Mucosa of rectum (tissue), 2 donors: ENCODE measurements at regions not wholly inside any gene's neighbourhood (a gene's known extent, or its start where the extent isn't known, plus 50 kb on each side); places are given as distances from the start of the nearest gene placed in this dataset.

Experiments used
- H3K27ac ChIP-seq, 2 donors: one replicate each; pipeline ENCODE4 v1.7.0; 2013; ENCODE audit warnings: inconsistent platforms in 2 of 2, low read depth in 2 of 2, low read length in 2 of 2
- H3K27me3 ChIP-seq, 2 donors: one replicate each; pipeline ENCODE4 v1.7.0; 2013; ENCODE audit warnings: low read length in 2 of 2; ENCODE audit not compliant: control insufficient read depth in 2 of 2, insufficient read depth in 2 of 2
- H3K36me3 ChIP-seq, 2 donors: one replicate each; pipeline ENCODE4 v1.7.0; 2013; ENCODE audit warnings: low read length in 2 of 2; ENCODE audit not compliant: control insufficient read depth in 2 of 2, insufficient read depth in 2 of 2
- H3K4me1 ChIP-seq, 2 donors: one replicate each; pipeline ENCODE4 v1.7.0; 2013; ENCODE audit warnings: low read length in 2 of 2, mild to moderate bottlenecking in 1 of 2; ENCODE audit not compliant: control insufficient read depth in 2 of 2, insufficient read depth in 2 of 2
- H3K4me3 ChIP-seq, 2 donors: one replicate each; pipeline ENCODE4 v1.7.0; 2013; ENCODE audit warnings: low read length in 2 of 2
- H3K9ac ChIP-seq, 2 donors: one replicate each; pipeline ENCODE4 v1.7.0; 2013; ENCODE audit warnings: low read length in 2 of 2, low read depth in 1 of 2, mild to moderate bottlenecking in 1 of 2
- H3K9me3 ChIP-seq, 2 donors: one replicate each; pipeline ENCODE4 v1.7.0; 2013; ENCODE audit warnings: low read length in 2 of 2; ENCODE audit not compliant: control insufficient read depth in 2 of 2
- donor health status: healthy.
- donor health status: Normal muscosa, but diverticular disease.

- H3K27me3 ChIP-seq, result no peaks in the 10 kb centered on the region
These were observed 273.8 kb downstream of the AJAP1 start for GRCh38 chr1:4928186-4928585.

GRCh38 chr1:4924356-4924755, 269.9 kb downstream of the AJAP1 start:
- Histone ChIP-seq H3K9me3 (no peaks in the 10 kb centered on the region), H3K27me3 (no peaks in the 10 kb centered on the region), H3K36me3 (no peaks in the 10 kb centered on the region), H3K9ac (no peak overlapping the region), H3K27ac (no peak overlapping the region), H3K4me1 (no peaks in the 10 kb centered on the region), H3K4me3 (no peak overlapping the region)

More at GRCh38 chr1:4928186-4928585, 273.8 kb downstream of the AJAP1 start:
- Histone ChIP-seq H3K36me3 (no peaks in the 10 kb centered on the region), H3K4me3 (no peak overlapping the region), H3K9me3 (no peaks in the 10 kb centered on the region), H3K27ac (no peak overlapping the region), H3K9ac (no peak overlapping the region), H3K4me1 (no peaks in the 10 kb centered on the region)

- Histone ChIP-seq H3K9me3 (no peaks in the 10 kb centered on the region), H3K4me1 (no peaks in the 10 kb centered on the region), H3K27me3 (no peaks in the 10 kb centered on the region), H3K27ac (no peak overlapping the region), H3K9ac (no peak overlapping the region), H3K4me3 (no peak overlapping the region), H3K36me3 (no peaks in the 10 kb centered on the region)
These were observed 262.2 kb downstream of the AJAP1 start for GRCh38 chr1:4916610-4917009.

- no peak overlapping the region for H3K27ac ChIP-seq
These were observed 260.7 kb downstream of the AJAP1 start for GRCh38 chr1:4915154-4915553.

GRCh38 chr1:4908486-4908885, 254.1 kb downstream of the AJAP1 start:
- H3K27me3 ChIP-seq, result no peaks in the 10 kb centered on the region
- no peak overlapping the region for H3K9ac ChIP-seq
- no peak overlapping the region for H3K27ac ChIP-seq
- H3K9me3 ChIP-seq, result no peaks in the 10 kb centered on the region
- H3K4me1 ChIP-seq, result no peaks in the 10 kb centered on the region
- H3K4me3 ChIP-seq, result no peak overlapping the region
- no peaks in the 10 kb centered on the region for H3K36me3 ChIP-seq

More at GRCh38 chr1:4915154-4915553, 260.7 kb downstream of the AJAP1 start:
- Histone ChIP-seq H3K9me3 (no peaks in the 10 kb centered on the region), H3K4me3 (no peak overlapping the region), H3K27me3 (no peaks in the 10 kb centered on the region), H3K4me1 (no peaks in the 10 kb centered on the region), H3K36me3 (no peaks in the 10 kb centered on the region), H3K9ac (no peak overlapping the region)

- no peaks in the 10 kb centered on the region for H3K4me1 ChIP-seq
- no peak overlapping the region for H3K27ac ChIP-seq
- no peaks in the 10 kb centered on the region for H3K36me3 ChIP-seq
- H3K4me3 ChIP-seq, result no peak overlapping the region
- no peak overlapping the region for H3K9ac ChIP-seq
- H3K9me3 ChIP-seq, result no peaks in the 10 kb centered on the region
- H3K27me3 ChIP-seq, result no peaks in the 10 kb centered on the region
These were observed 240.2 kb downstream of the AJAP1 start for GRCh38 chr1:4894566-4894965.

GRCh38 chr1:4880626-4881025, 226.2 kb downstream of the AJAP1 start:
- Histone ChIP-seq H3K27me3 (no peaks in the 10 kb centered on the region), H3K27ac (no peak overlapping the region), H3K4me3 (no peak overlapping the region), H3K36me3 (no peaks in the 10 kb centered on the region), H3K9ac (no peak overlapping the region), H3K4me1 (no peaks in the 10 kb centered on the region), H3K9me3 (no peaks in the 10 kb centered on the region)

- Histone ChIP-seq H3K4me1 (no peaks in the 10 kb centered on the region), H3K36me3 (no peaks in the 10 kb centered on the region), H3K27me3 (no peaks in the 10 kb centered on the region), H3K27ac (no peak overlapping the region), H3K4me3 (no peak overlapping the region), H3K9ac (no peak overlapping the region), H3K9me3 (no peaks in the 10 kb centered on the region)
These were observed 223.0 kb downstream of the AJAP1 start for GRCh38 chr1:4877426-4877825.

GRCh38 chr1:4871373-4871772, 217.0 kb downstream of the AJAP1 start:
- Histone ChIP-seq H3K4me1 (no peaks in the 10 kb centered on the region), H3K27me3 (no peaks in the 10 kb centered on the region), H3K4me3 (no peak overlapping the region), H3K9me3 (no peaks in the 10 kb centered on the region), H3K27ac (no peak overlapping the region), H3K36me3 (no peaks in the 10 kb centered on the region), H3K9ac (no peak overlapping the region)

- H3K4me3 ChIP-seq, result no peak overlapping the region
- H3K4me1 ChIP-seq, result no peaks in the 10 kb centered on the region
- H3K27me3 ChIP-seq, result no peaks in the 10 kb centered on the region
- H3K27ac ChIP-seq, result no peak overlapping the region
- no peaks in the 10 kb centered on the region for H3K9me3 ChIP-seq
- no peak overlapping the region for H3K9ac ChIP-seq
- H3K36me3 ChIP-seq, result no peaks in the 10 kb centered on the region
These were observed 214.1 kb downstream of the AJAP1 start for GRCh38 chr1:4868521-4868920.

- H3K36me3 ChIP-seq, result no peaks in the 10 kb centered on the region
- no peaks in the 10 kb centered on the region for H3K9me3 ChIP-seq
- no peak overlapping the region for H3K4me3 ChIP-seq
- no peak overlapping the region for H3K9ac ChIP-seq
- no peaks in the 10 kb centered on the region for H3K27me3 ChIP-seq
- H3K27ac ChIP-seq, result no peak overlapping the region
- no peaks in the 10 kb centered on the region for H3K4me1 ChIP-seq
These were observed 202.0 kb downstream of the AJAP1 start for GRCh38 chr1:4856396-4856795.
